Spleen (tissue), 7 donors: ENCODE measurements at regions not wholly inside any gene's neighbourhood (a gene's known extent, or its start where the extent isn't known, plus 50 kb on each side); places are given as distances from the start of the nearest gene placed in this dataset.

Experiments
- POLR2A ChIP-seq, 3 donors: fragments of 450-650 bp; IDR thresholded peaks; one replicate each; pipeline ENCODE4 v1.5.1; 2017; ENCODE audit warnings: antibody characterized with exemption in 3 of 3, mild to moderate bottlenecking in 1 of 3
- POLR2AphosphoS5 ChIP-seq, 3 donors: sonication (generic); formaldehyde crosslinking; IDR thresholded peaks; one replicate each; pipeline ENCODE4 v1.5.1; 2017; ENCODE audit warnings: antibody characterized with exemption in 3 of 3
- TF ChIP-seq, protein P1 (sequence below), 11 experiments: fragments of 200-600 bp in 7 of 11; fragments of 450-650 bp in 4 of 11; sonication (generic) in 4 of 11; IDR thresholded peaks in 8 of 11; conservative IDR thresholded peaks in 3 of 11; 1 replicate in 7 of 11; 2 replicates in 4 of 11; pipeline versions ENCODE4 v1.4.0 to v1.8.0; 2016 to 2021; ENCODE audit warnings: antibody characterized with exemption in 11 of 11, inconsistent platforms in 4 of 11, mild to moderate bottlenecking in 1 of 11
- donor health status: DM: no; HTN: no; CAD: no; lungs with moderate emphysema.
- donor health status: DM: no; HTN: no; CAD: no.
- donor health status: DM: no; HTN: no; CAD: no.

DNA sequence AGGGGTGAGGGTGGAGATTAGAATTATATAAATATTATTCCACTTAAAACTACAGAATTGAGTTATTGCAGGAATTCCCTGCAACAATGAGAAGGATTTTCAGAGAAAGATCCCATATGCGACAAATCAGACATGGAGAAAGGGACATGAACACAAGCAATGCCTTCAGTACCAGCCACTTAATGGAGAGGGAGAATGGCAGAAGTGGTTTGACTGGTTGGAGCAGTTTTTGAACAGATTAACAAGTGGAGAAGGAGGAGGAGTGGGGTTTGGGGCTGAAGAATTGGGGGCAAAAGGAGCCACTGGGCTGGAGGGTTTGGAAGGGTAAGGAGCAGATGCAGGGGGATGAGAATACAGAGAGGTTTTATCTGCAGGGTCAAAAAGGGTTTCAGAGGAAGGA, 620.9 kb upstream of the PTPRD start:
- TF ChIP-seq, protein P1, sequence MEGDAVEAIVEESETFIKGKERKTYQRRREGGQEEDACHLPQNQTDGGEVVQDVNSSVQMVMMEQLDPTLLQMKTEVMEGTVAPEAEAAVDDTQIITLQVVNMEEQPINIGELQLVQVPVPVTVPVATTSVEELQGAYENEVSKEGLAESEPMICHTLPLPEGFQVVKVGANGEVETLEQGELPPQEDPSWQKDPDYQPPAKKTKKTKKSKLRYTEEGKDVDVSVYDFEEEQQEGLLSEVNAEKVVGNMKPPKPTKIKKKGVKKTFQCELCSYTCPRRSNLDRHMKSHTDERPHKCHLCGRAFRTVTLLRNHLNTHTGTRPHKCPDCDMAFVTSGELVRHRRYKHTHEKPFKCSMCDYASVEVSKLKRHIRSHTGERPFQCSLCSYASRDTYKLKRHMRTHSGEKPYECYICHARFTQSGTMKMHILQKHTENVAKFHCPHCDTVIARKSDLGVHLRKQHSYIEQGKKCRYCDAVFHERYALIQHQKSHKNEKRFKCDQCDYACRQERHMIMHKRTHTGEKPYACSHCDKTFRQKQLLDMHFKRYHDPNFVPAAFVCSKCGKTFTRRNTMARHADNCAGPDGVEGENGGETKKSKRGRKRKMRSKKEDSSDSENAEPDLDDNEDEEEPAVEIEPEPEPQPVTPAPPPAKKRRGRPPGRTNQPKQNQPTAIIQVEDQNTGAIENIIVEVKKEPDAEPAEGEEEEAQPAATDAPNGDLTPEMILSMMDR (IDR thresholded peaks at IDR 0.05 in 8 of 11, conservative IDR thresholded peaks at IDR 0.05 in 3 of 11) = no peak
- TF ChIP-seq POLR2AphosphoS5 (IDR thresholded peaks at IDR 0.05) (no peak), POLR2A (IDR thresholded peaks at IDR 0.05) (no peak)
